ENCODE measurements at regions not wholly inside any gene's neighbourhood (a gene's known extent, or its start where the extent isn't known, plus 50 kb on each side); places are given as distances from the start of the nearest gene placed in this dataset.

- Histone ChIP-seq H3K9me3 (ENCODE audit: control insufficient read depth, insufficient read depth, low read length) (no peaks in the 10 kb centered on the region), H3K9ac (ENCODE audit: low read depth, low read length) (no peak overlapping the region), H2BK20ac (ENCODE audit: low read depth, low read length) (no peak overlapping the region), H2AK9ac (replicated peaks; ENCODE audit: low read depth, low read length, poor library complexity) (no peak overlapping the region), H3K9me1 (ENCODE audit: insufficient read depth, low read length) (no peaks in the 10 kb centered on the region), H3K4me3 (ENCODE audit: insufficient read depth, low read depth, low read length) (no peak overlapping the region), H3K79me1 (ENCODE audit: low read depth in 1 of 2, low read length in 2 of 2) (no peaks in the 10 kb centered on the region), H2BK5ac (ENCODE audit: low read depth, low read length, poor library complexity, severe bottlenecking) (no peak overlapping the region), H3K23ac (ENCODE audit: low read depth, low read length) (no peak overlapping the region), H2AK5ac (ENCODE audit: low read depth, low read length) (no peak overlapping the region), H2AFZ (replicated peaks; ENCODE audit: low read length, poor library complexity) (no peak overlapping the region), H3K4ac (ENCODE audit: low read depth, low read length) (no peak overlapping the region), H3K56ac (ENCODE audit: extremely low read depth, insufficient read depth, low read length) (no peak overlapping the region), H2BK15ac (ENCODE audit: low read depth, low read length) (no peak overlapping the region), H3K36me3 (ENCODE audit: control insufficient read depth, insufficient read depth, low read length) (no peaks in the 10 kb centered on the region), H3K14ac (replicated peaks; ENCODE audit: low read depth, low read length) (no peak overlapping the region), H3K4me2 (ENCODE audit: low read depth, low read length) (no peak overlapping the region), H4K91ac (ENCODE audit: insufficient read depth, low read depth, low read length) (no peak overlapping the region), H3K18ac (ENCODE audit: low read depth, low read length) (no peak overlapping the region), H2BK120ac (ENCODE audit: low read depth, low read length) (no peak overlapping the region), H3K4me1 (ENCODE audit: control insufficient read depth, insufficient read depth, low read length) (no peaks in the 10 kb centered on the region), H4K20me1 (ENCODE audit: insufficient read depth, low read length) (no peaks in the 10 kb centered on the region), H4K5ac (ENCODE audit: low read depth, low read length) (no peak overlapping the region), H4K8ac (ENCODE audit: low read depth in 2 of 2, low read length in 2 of 2) (no peak overlapping the region), H3K27ac (ENCODE audit: insufficient read depth, low read length) (no peak overlapping the region), H3K27me3 (ENCODE audit: control insufficient read depth, insufficient read depth, low read length) (no peaks in the 10 kb centered on the region)
- CTCF ChIA-PET: no interaction called here
- no TSS peak for BruUV-seq (replicated peaks)
- WGBS, 2 experiments (ENCODE audit: extremely low coverage in 2 of 2, insufficient read length in 1 of 2): no CpG with 5 or more reads among the region's 1 CpG
- intact Hi-C loops (cut with micrococcal nuclease): no loop called here
- ATAC-seq (ENCODE audit: low read depth): no peak
- in situ Hi-C loops (cut with MboI; ENCODE audit: low sequenced_read_pairs): no loop called here
- dilution Hi-C loops (cut with HindIII; ENCODE audit: low sequenced_read_pairs, unreplicated experiment): no loop called here
- DNase-seq: no peak
- TF ChIP-seq FOS (IDR thresholded peaks at IDR 0.05; ENCODE audit: low read depth, low read length): no peak
- no peak for TF ChIP-seq NFE2L2 (IDR thresholded peaks at IDR 0.05; ENCODE audit: low read depth, low read length)
- POLR2A ChIA-PET (ENCODE audit: unreplicated experiment): no interaction called here
Observed at GRCh38 chr4:112908511-112908910, 140.9 kb upstream of the ANK2 start.

Measured in IMR-90 (cell line).